Upper lobe of left lung (tissue), 6 donors: ENCODE measurements at regions not wholly inside any gene's neighbourhood (a gene's known extent, or its start where the extent isn't known, plus 50 kb on each side); places are given as distances from the start of the nearest gene placed in this dataset.
"Not testable (repeated sequence)": the region's sequence is repeated elsewhere in the genome, so short reads cannot be mapped to it uniquely, and the experiment has no call there.

ENCODE experiments used
- ATAC-seq, 2 donors: fragments of 200-7000 bp; cut with Tn5 transposase; one replicate each; pipeline ENCODE4 v1.9.1; 2022; ENCODE audit warnings: mild to moderate bottlenecking in 2 of 2, moderate library complexity in 2 of 2; ENCODE audit not compliant: low FRiP score in 2 of 2
- DNase-seq, 2 donors: peaks; one replicate each; pipeline ENCODE4 v3.0.0-alpha.2; 2019 to 2020
- H3K27ac ChIP-seq, 4 donors: fragments of 200-600 bp; sonication (generic); one replicate each; pipeline ENCODE4 v1.5.1; 2016 to 2019
- H3K27me3 ChIP-seq, 4 donors: fragments of 200-600 bp; sonication (generic); one replicate each; pipeline ENCODE4 v1.5.1; 2017 to 2019
- H3K36me3 ChIP-seq, 4 donors: fragments of 200-600 bp; sonication (generic); one replicate each; pipeline ENCODE4 v1.5.1; 2016 to 2019
- H3K4me1 ChIP-seq, 4 donors: fragments of 200-600 bp; sonication (generic); one replicate each; pipeline ENCODE4 v1.5.1; 2018 to 2019
- H3K4me3 ChIP-seq, 4 donors: fragments of 200-600 bp; sonication (generic); one replicate each; pipeline ENCODE4 v1.5.1; 2017 to 2019; ENCODE audit warnings: mild to moderate bottlenecking in 2 of 4, moderate library complexity in 1 of 4
- H3K9me3 ChIP-seq, 4 donors: fragments of 200-600 bp; sonication (generic); one replicate each; pipeline ENCODE4 v1.5.1; 2018 to 2019
- EP300 ChIP-seq, 4 donors: sonication (generic); formaldehyde crosslinking; IDR thresholded peaks; one replicate each; pipeline ENCODE4 v1.5.1; 2017; ENCODE audit warnings: antibody characterized with exemption in 4 of 4, control low read depth in 2 of 4
- POLR2A ChIP-seq, 4 donors: fragments of 450-650 bp; IDR thresholded peaks; one replicate each; pipeline ENCODE4 v1.5.1; 2016 to 2017; ENCODE audit warnings: antibody characterized with exemption in 4 of 4, mild to moderate bottlenecking in 2 of 4
- POLR2AphosphoS5 ChIP-seq, 2 donors: sonication (generic); formaldehyde crosslinking; IDR thresholded peaks; one replicate each; pipeline ENCODE4 v1.5.1; 2017; ENCODE audit warnings: antibody characterized with exemption in 2 of 2
- WGBS, 2 donors: methylation state at CpG; one replicate each; pipeline ENCODE4 v1.1.5; 2017 to 2018; 5-methylcytosine and 5-hydroxymethylcytosine counted together
- TF ChIP-seq, protein P1 (sequence below), 6 experiments: fragments of 450-650 bp in 4 of 6; fragments of 200-600 bp in 2 of 6; sonication (generic) in 2 of 6; IDR thresholded peaks; one replicate each; pipeline ENCODE4 v1.5.1; 2016 to 2019; ENCODE audit warnings: antibody characterized with exemption in 6 of 6
- donor health status: DM: no; HTN: no; CAD: no; lungs with moderate emphysema.
- donor health status: DM: no; HTN: yes; CAD: no; lungs with severe emphysema.

DNA sequence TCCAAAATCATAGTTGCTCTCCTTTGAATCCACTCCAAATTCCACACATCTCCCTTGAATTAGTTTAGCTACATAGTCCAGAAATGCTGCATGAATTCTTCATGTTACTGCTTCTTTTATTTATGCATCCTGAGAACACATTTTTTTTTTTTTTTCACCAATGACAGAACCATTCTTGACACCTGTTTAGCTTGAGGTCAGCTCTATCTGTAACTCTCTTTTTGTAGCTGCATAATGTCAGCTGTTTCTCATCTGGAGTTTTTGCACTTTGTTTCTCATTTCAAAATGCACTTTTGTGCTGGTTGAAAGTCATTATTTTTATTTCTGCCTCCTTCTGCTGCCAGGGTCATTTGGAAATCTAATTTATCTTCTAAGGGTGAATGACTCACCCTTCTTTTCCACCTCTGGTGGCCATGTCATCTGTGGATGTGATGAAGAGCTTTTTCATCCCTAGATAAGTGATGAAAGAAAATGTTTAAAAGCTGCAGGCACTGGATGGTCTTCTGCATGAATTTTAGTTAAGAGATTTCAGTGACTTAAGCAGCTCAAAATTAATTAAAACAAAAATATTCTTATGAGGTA is 93.7 kb downstream of the JRKL start:
- H3K9me3 ChIP-seq: no peaks in the 10 kb centered on the region
- no peak for ATAC-seq
- no peak overlapping the region for H3K4me3 ChIP-seq
- H3K27me3 ChIP-seq: no peaks in the 10 kb centered on the region
- TF ChIP-seq POLR2AphosphoS5 (IDR thresholded peaks at IDR 0.05) (no peak), EP300 (IDR thresholded peaks at IDR 0.05) (no peak), POLR2A (IDR thresholded peaks at IDR 0.05) (no peak)
- TF ChIP-seq, protein P1, sequence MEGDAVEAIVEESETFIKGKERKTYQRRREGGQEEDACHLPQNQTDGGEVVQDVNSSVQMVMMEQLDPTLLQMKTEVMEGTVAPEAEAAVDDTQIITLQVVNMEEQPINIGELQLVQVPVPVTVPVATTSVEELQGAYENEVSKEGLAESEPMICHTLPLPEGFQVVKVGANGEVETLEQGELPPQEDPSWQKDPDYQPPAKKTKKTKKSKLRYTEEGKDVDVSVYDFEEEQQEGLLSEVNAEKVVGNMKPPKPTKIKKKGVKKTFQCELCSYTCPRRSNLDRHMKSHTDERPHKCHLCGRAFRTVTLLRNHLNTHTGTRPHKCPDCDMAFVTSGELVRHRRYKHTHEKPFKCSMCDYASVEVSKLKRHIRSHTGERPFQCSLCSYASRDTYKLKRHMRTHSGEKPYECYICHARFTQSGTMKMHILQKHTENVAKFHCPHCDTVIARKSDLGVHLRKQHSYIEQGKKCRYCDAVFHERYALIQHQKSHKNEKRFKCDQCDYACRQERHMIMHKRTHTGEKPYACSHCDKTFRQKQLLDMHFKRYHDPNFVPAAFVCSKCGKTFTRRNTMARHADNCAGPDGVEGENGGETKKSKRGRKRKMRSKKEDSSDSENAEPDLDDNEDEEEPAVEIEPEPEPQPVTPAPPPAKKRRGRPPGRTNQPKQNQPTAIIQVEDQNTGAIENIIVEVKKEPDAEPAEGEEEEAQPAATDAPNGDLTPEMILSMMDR (IDR thresholded peaks at IDR 0.05): no peak
- peaks cover 7 to 19% (median 11%) of the 10 kb centered on the region in 4 donors for H3K4me1 ChIP-seq
- no peak for DNase-seq
- no peak overlapping the region for H3K27ac ChIP-seq
- no peaks in the 10 kb centered on the region for H3K36me3 ChIP-seq

DNA sequence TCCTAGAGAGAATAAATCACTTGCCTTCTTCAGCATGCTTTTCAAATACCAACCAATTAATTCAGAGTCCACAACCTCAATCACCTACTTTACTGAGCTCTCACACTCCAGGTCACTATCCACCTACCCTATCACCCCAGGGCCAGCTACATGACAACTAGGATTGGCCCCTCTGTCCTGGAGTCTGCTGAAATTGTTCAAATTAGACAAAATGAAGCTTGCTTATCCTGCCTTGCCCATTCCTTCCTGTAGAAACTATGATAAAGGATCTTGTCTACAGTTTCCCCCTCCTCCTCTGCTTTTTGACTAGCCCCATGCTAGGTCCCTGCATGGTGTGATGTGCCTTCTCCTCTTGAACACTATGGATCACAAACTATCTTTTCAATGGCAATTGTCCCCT is 94.5 kb downstream of the JRKL start:
- no peak for ATAC-seq
- DNase-seq: no peak
- Histone ChIP-seq H3K36me3 (no peaks in the 10 kb centered on the region), H3K4me3 (no peak overlapping the region), H3K9me3 (no peaks in the 10 kb centered on the region), H3K4me1 (peaks cover 7 to 19% (median 11%) of the 10 kb centered on the region in 4 donors), H3K27ac (no peak overlapping the region), H3K27me3 (no peaks in the 10 kb centered on the region)
- TF ChIP-seq EP300 (IDR thresholded peaks at IDR 0.05) (no peak), POLR2AphosphoS5 (IDR thresholded peaks at IDR 0.05) (no peak), POLR2A (IDR thresholded peaks at IDR 0.05) (no peak)
- TF ChIP-seq, protein P1 (IDR thresholded peaks at IDR 0.05): no peak

DNA sequence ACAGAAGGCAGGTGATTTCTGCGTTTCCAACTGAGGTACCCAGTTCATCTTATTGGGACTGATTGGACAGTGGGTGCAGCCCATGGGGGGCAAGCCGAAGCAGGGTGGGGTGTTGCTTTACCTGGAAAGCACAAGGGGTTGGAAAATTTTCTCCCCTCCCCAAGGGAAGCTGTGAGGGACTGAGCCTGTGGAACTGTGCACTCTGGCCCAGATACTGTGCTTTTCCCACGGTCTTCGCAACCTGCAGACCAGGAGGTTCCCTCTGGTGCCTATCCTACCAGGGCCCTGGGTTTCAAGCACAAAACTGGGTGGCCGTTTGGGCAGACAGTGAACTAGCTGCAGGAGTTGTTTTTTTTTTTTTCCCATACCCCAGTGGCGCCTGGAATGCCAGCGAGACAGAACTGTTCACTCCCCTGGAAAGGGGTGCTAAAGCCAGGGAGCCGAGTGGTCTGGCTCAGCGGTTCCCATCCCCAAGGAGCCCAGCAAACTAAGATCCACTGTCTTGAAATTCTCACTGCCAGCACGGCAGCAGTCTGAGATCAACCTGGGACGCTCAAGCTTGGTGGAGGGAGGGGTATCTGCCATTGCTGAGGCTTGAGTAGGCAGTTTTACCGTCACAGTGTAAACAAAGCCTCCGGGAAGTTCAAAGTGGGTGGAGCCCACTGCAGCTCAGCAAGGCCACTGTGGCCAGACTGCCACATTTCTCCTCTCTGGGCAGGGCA is 97.2 kb downstream of the JRKL start:
- Histone ChIP-seq H3K27ac (no peak overlapping the region), H3K9me3 (no peaks in the 10 kb centered on the region), H3K36me3 (no peaks in the 10 kb centered on the region), H3K4me3 (peak overlapping the region in 2 of 4 donors; percentile 14 to 28), H3K27me3 (no peaks in the 10 kb centered on the region), H3K4me1 (peaks cover 7 to 19% (median 11%) of the 10 kb centered on the region in 4 donors)
- TF ChIP-seq, protein P1 (IDR thresholded peaks at IDR 0.05): no peak
- TF ChIP-seq EP300 (IDR thresholded peaks at IDR 0.05): no peak
- no peak for TF ChIP-seq POLR2AphosphoS5 (IDR thresholded peaks at IDR 0.05)
- no peak for TF ChIP-seq POLR2A (IDR thresholded peaks at IDR 0.05)
- 50 to 94% methylated on average over 3 to 13 of the region's 13 CpGs for WGBS, 2 donors
- ATAC-seq: no peak
- DNase-seq: peak in 1 of 2 donors; percentile 71

DNA sequence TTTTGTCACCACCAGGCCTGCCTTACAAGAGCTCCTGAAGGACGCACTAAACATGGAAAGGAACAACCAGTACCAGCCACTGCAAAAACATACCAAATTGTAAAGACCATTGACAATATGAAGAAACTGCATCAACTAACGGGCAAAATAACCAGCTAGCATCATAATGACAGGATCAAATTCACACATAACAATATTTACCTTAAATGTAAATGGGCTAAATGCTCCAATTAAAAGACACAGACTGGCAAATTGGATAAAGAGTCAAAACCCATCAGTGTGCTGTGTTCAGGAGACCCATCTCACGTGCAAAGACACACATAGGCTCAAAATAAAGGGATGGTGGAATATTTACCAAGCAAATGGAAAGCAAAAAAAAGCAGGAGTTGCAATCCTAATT is 99.1 kb downstream of the JRKL start:
- WGBS, 2 donors: 87 to 88% methylated on average over 3 of the region's 3 CpGs
- H3K27me3 ChIP-seq, DNase-seq, ATAC-seq, H3K9me3 ChIP-seq, H3K36me3 ChIP-seq, H3K27ac ChIP-seq, H3K4me3 ChIP-seq: not testable (repeated sequence)
- H3K4me1 ChIP-seq: peaks cover 4 to 12% (median 8%) of the 10 kb centered on the region in 4 donors

DNA sequence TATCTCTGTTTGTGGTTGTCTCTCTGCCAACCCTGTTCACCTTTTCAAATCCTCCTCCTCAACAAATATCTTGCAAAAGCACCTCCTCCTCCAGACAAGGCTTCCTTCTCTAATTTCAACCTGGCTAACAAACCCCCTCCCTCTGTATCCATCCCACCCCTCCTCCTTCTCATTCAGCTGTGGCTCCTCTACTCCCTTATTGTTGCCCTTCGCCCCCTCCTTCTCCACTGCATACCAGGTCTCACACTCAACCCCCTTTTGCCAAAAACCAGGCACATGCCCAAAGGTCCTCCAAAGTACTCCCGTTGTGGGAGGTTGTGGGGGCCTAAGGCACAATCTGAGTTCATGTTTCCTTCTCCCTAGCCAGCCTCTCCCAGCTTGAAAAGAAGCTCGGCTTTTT is 110.6 kb downstream of the JRKL start:
- Histone ChIP-seq H3K36me3 (no peaks in the 10 kb centered on the region), H3K4me1 (no peaks in the 10 kb centered on the region), H3K9me3 (no peaks in the 10 kb centered on the region), H3K27me3 (no peaks in the 10 kb centered on the region), H3K27ac (no peak overlapping the region), H3K4me3 (no peak overlapping the region)
- ATAC-seq (no peak), DNase-seq (no peak)
- TF ChIP-seq POLR2A (IDR thresholded peaks at IDR 0.05) (no peak), POLR2AphosphoS5 (IDR thresholded peaks at IDR 0.05) (no peak), EP300 (IDR thresholded peaks at IDR 0.05) (no peak)
- TF ChIP-seq, protein P1 (IDR thresholded peaks at IDR 0.05): no peak
- WGBS, 2 donors: 68 to 84% methylated on average over 3 of the region's 3 CpGs
